ENCODE measurements at regions not wholly inside any gene's neighbourhood (a gene's known extent, or its start where the extent isn't known, plus 50 kb on each side); places are given as distances from the start of the nearest gene placed in this dataset.
"Not testable (repeated sequence)": the region's sequence is repeated elsewhere in the genome, so short reads cannot be mapped to it uniquely, and the experiment has no call there.

DNA sequence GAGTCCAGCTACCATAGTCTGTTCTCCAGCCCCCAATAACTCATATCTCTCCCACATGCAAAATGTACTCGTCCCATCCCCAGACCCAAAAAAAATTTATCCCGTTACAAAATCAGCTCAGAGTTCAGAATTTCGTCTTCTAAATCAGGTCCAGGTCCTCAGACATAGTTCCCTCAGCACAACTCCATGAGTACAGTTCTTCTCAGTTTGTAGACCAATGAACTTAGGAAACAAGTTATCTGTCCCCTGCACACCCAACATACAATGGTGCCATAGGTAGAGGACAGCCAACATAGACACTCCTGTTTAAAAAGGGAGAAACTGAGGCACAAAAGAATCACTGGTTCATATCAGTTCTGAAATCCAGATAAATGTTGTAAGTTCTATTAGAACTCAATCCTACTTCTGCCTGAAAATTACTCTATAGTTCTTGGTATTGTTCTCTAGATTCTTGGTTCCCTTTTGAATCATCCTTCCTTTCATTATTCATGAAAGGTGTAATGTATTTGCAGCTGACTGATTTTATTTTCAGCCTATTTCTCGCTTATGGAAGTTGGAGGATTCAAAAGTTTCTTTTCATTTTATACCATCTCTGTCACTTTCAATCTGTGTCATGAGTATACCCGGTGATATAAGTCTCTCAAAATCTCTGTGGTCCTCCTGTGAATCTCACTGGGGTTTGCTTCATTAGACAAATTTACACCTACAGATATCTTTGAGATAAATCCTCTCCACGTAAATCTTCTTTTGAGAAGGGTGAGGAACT, 75.8 kb upstream of the TSPAN2 start:
- Histone ChIP-seq H3K36me3 (ENCODE audit: insufficient read depth) (no peaks in the 10 kb centered on the region), H3K4me3 (ENCODE audit: low read depth, low read length) (no peak overlapping the region), H3K4me1 (ENCODE audit: insufficient read depth) (no peaks in the 10 kb centered on the region), H3K27ac (ENCODE audit: low read depth) (no peak overlapping the region)
- WGBS = 89% methylated on average over 6 of the region's 6 CpGs
- no peak for DNase-seq (ENCODE audit: extremely low spot score)

DNA sequence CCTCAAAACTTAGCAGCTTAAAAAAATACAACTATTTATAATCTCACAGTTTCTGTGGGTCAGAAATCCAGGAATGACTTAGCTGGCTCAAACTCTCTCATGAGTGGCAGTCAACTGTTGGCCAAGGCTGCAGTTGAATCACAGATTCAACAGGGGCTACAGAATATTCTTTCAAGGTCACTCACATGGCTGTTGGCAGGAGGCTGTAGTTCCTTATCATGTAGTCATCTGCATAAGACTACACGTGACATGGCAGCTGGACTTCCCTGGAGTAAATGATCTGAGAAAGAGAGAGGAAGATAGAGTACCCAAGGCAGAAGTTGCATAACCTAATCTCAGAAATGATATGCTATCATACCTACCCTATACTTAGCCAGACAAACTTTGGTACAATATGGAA, 75.2 kb upstream of the TSPAN2 start:
- H3K36me3 ChIP-seq (ENCODE audit: insufficient read depth) = no peaks in the 10 kb centered on the region
- H3K27ac ChIP-seq (ENCODE audit: low read depth) = no peak overlapping the region
- H3K4me1 ChIP-seq (ENCODE audit: insufficient read depth) = no peaks in the 10 kb centered on the region
- 75% methylated on average over 1 of the region's 1 CpG for WGBS
- DNase-seq (ENCODE audit: extremely low spot score) = no peak
- H3K4me3 ChIP-seq (ENCODE audit: low read depth, low read length) = no peak overlapping the region

DNA sequence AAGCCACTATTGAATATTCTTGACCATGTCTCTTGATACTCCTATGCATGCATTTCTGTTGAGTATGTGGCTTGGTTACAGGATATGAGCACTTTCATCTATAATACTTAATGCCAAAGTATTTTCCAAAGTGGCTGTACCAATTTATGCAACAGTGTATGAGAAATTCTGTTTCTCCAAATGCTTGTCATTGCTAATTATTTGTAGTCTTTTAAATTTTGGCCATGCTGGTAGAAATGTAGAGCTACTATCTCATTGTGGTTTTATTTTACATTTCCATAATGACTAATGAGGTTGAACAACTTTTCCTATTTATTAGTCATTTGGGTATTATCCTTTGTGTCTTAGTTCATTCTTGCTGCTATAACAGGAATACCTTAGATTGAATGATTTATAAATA, 71.4 kb upstream of the TSPAN2 start:
- Histone ChIP-seq H3K4me1 (ENCODE audit: insufficient read depth) (no peaks in the 10 kb centered on the region), H3K36me3 (ENCODE audit: insufficient read depth) (no peaks in the 10 kb centered on the region), H3K27ac (ENCODE audit: low read depth) (no peak overlapping the region), H3K4me3 (ENCODE audit: low read depth, low read length) (no peak overlapping the region)
- DNase-seq (ENCODE audit: extremely low spot score) = no peak

DNA sequence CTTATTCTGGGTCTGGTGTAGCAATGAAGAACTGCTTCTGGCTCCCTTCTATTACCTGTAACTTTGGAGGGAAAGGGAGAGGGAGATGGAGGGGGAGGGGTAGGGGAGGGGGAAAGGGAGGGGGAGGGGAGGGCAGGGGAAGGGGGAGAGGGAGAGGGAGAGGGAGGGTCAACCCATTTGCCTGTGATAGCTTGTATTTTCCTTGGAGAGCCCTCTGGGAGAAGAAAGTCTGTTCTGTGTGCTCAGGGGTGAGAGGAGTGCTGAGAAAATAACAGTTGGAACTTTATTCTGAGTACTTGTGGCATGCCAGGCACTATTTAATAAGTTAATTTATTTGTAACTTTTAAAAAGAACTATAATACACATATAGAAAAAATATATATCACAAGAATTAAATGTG, 70.7 kb upstream of the TSPAN2 start:
- no peak for DNase-seq (ENCODE audit: extremely low spot score)
- no peaks in the 10 kb centered on the region for H3K4me1 ChIP-seq (ENCODE audit: insufficient read depth)
- H3K27ac ChIP-seq (ENCODE audit: low read depth) = no peak overlapping the region
- H3K36me3 ChIP-seq (ENCODE audit: insufficient read depth) = no peaks in the 10 kb centered on the region
- no peak overlapping the region for H3K4me3 ChIP-seq (ENCODE audit: low read depth, low read length)

DNA sequence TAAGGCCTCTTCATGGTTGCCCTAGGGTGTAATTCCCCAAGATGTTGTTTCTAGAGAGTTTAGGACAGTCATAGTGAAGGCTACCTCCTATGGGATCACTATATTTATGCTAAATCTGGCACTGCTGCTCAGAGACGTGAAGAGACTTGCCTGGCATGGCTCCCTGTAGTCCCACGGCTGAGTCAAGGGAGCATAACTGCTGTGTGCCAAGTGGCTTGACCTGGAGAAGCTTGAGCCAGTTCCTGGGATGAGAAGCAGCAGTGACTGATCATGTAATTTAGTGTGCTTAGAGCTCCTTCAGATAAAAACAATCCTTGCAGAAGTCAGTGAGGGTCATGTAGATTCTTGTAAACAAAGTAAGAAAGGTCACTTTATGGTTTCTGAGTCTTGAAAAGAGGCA, 68.9 kb upstream of the TSPAN2 start:
- Histone ChIP-seq H3K27ac (ENCODE audit: low read depth) (no peak overlapping the region), H3K36me3 (ENCODE audit: insufficient read depth) (no peaks in the 10 kb centered on the region)
- no peak for DNase-seq (ENCODE audit: extremely low spot score)

DNA sequence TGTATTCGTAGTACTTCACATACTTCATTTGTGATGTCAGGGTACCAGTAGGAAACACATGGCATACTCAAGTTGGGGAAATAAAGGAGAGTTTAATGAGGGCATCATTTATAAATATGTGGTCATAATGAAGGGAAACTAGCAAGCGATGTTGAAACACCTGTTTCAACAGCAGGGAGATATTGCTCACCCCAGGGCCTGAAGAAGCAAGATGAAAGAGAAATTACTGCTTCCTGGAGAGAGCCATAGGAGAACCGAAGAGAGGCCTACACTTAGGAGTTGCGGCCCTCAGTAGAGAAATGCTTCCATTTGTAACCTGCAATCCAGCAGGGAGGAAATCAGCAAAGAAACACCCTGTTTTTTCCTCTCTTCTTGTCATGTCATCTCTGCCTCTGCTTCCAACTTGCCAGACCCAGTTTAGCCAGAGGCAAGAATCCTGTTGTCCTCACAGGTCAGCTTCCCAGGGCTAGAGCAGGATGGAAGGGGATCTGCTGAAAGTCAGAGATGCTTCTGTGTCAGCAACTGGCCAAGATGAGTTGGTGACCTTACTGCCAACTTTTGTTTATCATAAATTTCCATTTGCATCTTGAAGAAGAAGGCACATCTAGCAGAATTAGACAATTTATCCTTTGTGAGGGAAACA, 67.6 kb upstream of the TSPAN2 start:
- no peak overlapping the region for H3K27ac ChIP-seq (ENCODE audit: low read depth)
- H3K4me1 ChIP-seq (ENCODE audit: insufficient read depth) = no peaks in the 10 kb centered on the region
- no peak for DNase-seq (ENCODE audit: extremely low spot score)
- no peaks in the 10 kb centered on the region for H3K36me3 ChIP-seq (ENCODE audit: insufficient read depth)
- H3K4me3 ChIP-seq (ENCODE audit: low read depth, low read length) = no peak overlapping the region
- 93% methylated on average over 4 of the region's 4 CpGs for WGBS

More for the DNA sequence above, 68.9 kb upstream of the TSPAN2 start:
- H3K4me3 ChIP-seq (ENCODE audit: low read depth, low read length) = no peak overlapping the region
- 10% methylated on average over 2 of the region's 2 CpGs for WGBS
- H3K4me1 ChIP-seq (ENCODE audit: insufficient read depth) = no peaks in the 10 kb centered on the region

DNA sequence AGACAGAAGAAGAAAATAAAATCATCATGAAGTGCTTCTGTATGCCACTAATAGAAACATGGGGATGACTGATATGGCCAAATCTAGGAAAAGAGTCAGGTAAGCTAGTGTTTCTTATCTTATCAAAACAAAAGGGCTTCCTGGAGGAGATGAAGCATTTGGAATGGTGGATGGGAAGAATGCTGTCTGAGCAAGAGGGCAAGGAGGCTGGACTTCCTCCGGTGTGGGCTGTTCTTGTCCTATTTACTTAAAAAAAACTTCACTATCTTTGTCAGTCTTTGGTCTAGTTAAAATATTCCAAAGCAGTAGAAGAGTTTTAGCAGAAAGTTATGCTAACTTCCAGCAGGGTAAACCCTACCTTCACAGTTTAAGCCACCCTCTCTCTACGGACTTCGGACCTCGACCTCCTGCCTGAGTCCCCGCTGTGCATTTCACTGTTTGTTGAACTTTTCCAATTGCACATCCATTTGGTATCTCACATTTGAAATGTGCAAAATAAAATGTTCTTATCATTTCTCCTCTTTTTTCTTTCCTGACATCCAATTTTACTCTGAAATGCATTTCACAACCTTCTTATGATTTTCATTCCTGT, 64.8 kb upstream of the TSPAN2 start:
- DNase-seq (ENCODE audit: extremely low spot score) = no peak
- 94% methylated on average over 5 of the region's 5 CpGs for WGBS
- Histone ChIP-seq H3K4me1 (ENCODE audit: insufficient read depth) (no peaks in the 10 kb centered on the region), H3K36me3 (ENCODE audit: insufficient read depth) (no peaks in the 10 kb centered on the region), H3K4me3 (ENCODE audit: low read depth, low read length) (no peak overlapping the region), H3K27ac (ENCODE audit: low read depth) (no peak overlapping the region)

DNA sequence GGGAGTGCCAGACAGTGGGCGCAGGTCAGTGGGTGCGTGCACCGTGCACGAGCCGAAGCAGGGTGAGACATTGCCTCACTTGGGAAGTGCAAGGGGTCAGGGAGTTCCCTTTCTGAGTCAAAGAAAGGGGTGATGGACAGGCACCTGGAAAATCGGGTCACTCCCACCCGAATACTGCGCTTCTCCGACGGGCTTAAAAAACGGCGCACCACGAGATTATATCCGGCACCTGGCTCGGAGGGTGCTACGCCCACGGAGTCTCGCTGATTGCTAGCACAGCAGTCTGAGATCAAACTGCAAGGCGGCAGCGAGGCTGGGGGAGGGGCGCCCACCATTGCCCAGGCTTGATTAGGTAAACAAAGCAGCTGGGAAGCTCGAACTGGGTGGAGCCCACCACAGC, 58.6 kb upstream of the TSPAN2 start:
- not testable (repeated sequence) for H3K27ac ChIP-seq (ENCODE audit: low read depth); H3K4me3 ChIP-seq (ENCODE audit: low read depth, low read length); DNase-seq (ENCODE audit: extremely low spot score); H3K4me1 ChIP-seq (ENCODE audit: insufficient read depth); H3K36me3 ChIP-seq (ENCODE audit: insufficient read depth)
- 29% methylated on average over 19 of the region's 22 CpGs for WGBS

DNA sequence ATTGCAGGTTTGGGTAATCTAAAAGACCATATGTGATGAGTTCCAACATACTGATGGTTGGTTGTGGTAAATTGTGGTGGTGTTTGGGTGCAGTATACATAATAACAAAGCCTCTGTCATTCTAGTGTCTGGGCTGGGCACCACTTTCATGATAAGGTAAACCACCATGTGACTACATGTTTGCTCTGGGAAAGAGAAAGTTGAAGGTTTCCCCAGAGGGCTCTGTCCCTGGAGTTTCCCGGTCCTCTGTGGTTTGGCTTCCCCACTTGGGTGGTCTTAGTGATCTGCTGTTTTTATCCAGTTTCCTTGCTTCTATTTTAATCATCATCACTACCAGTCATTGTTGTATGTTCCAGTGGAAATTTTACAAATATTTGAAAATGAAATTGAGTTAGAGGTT, 55.9 kb upstream of the TSPAN2 start:
- H3K36me3 ChIP-seq (ENCODE audit: insufficient read depth) = no peaks in the 10 kb centered on the region
- DNase-seq (ENCODE audit: extremely low spot score) = no peak
- no peaks in the 10 kb centered on the region for H3K4me1 ChIP-seq (ENCODE audit: insufficient read depth)
- 56% methylated on average over 1 of the region's 1 CpG for WGBS
- H3K4me3 ChIP-seq (ENCODE audit: low read depth, low read length) = no peak overlapping the region
- no peak overlapping the region for H3K27ac ChIP-seq (ENCODE audit: low read depth)

DNA sequence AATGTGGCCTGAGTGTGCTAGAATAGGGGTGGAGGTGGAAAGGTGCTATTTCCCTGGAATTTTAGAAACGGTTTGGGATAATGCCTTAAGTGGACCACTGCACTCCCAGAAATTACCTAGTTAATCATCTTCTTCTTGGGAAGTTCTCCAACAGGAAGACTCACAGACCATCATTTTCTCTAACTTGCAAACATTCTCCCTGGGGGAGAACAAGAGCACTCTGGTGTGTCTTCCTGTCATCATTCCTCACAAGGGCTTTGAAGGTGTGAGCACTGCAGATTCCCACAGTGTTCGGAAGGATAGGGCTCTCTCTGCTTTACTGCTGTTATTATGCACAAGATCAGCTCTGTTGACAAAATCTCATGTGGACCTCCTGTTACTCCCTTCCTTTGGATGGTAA, 54.9 kb upstream of the TSPAN2 start:
- Histone ChIP-seq H3K27ac (ENCODE audit: low read depth) (no peak overlapping the region), H3K4me3 (ENCODE audit: low read depth, low read length) (no peak overlapping the region), H3K36me3 (ENCODE audit: insufficient read depth) (no peaks in the 10 kb centered on the region), H3K4me1 (ENCODE audit: insufficient read depth) (no peaks in the 10 kb centered on the region)
- DNase-seq (ENCODE audit: extremely low spot score) = no peak
- 90% methylated on average over 2 of the region's 2 CpGs for WGBS

DNA sequence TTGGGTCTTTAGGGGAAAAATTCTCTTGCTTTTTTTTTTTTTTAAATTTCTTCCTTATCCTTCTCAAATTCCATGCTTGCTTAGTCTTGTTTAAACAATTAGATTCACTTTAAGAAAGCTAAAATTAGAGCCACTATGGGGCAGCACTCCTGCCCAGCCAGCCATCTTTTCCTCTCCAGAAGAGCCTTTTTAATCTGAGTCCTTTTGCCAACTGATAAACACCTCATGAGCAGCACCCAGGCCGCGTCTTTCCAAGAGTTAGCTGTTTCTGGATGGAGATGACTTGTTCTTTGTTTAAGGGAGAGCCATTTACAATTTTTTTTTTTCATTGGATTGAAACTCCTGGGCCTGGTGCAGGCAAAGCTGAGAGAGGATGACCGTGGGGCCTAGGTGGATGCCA, 53.3 kb upstream of the TSPAN2 start:
- Histone ChIP-seq H3K36me3 (ENCODE audit: insufficient read depth) (no peaks in the 10 kb centered on the region), H3K4me3 (ENCODE audit: low read depth, low read length) (no peak overlapping the region), H3K27ac (ENCODE audit: low read depth) (no peak overlapping the region), H3K4me1 (ENCODE audit: insufficient read depth) (no peaks in the 10 kb centered on the region)
- WGBS = 50% methylated on average over 3 of the region's 3 CpGs
- DNase-seq (ENCODE audit: extremely low spot score) = no peak

DNA sequence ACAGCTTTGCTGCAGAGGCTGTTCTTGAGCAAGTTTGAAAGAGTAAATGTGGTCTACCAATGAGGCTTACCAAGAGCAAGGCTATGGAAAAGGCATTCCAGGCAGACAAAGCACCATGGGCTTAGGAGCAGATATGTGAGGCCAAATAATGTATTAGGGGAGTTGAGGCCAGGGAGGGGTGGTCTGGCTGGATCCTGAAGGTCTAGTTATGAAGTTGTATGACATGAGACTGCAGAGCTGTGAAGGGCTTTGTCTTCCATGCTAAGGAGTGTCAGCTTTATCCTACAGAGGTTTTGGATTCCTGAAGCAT, 51.8 kb upstream of the TSPAN2 start:
- no peak overlapping the region for H3K4me3 ChIP-seq (ENCODE audit: low read depth, low read length)
- no peaks in the 10 kb centered on the region for H3K36me3 ChIP-seq (ENCODE audit: insufficient read depth)
- H3K27ac ChIP-seq (ENCODE audit: low read depth) = no peak overlapping the region
- no peaks in the 10 kb centered on the region for H3K4me1 ChIP-seq (ENCODE audit: insufficient read depth)
- DNase-seq (ENCODE audit: extremely low spot score) = no peak

DNA sequence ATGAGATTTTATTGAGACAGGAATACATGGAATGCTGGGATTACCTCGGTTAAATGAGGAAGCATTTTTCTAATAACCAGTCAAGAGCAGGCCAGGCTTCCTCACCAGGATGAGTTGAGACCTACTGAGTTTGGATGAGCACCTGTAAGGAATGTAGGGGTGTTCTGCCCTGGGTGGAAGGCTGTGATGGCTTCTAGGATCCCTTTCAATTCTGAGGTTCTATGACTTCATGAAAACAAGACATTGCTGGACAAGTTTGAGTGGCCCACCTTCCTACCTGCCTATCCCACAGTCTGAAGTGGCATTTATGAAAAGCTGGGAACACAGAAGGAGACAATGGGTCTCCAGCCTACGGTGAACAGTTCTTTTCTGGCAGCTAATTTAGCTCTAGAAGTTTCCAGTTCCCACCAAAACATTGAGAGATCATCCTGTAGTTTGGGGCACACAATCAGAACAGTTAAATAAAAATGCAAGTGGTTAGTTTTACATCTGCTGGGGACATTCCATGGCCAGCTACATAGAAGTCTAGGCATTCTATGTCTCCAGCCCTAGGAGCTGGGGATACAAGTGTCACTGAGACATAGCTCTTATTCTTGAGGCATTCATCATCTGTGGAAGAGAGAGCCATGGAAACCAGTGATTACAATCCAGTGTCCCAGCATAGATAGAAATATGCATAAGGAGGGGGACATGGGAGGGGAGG, 51.3 kb upstream of the TSPAN2 start:
- DNase-seq (ENCODE audit: extremely low spot score) = no peak

DNA sequence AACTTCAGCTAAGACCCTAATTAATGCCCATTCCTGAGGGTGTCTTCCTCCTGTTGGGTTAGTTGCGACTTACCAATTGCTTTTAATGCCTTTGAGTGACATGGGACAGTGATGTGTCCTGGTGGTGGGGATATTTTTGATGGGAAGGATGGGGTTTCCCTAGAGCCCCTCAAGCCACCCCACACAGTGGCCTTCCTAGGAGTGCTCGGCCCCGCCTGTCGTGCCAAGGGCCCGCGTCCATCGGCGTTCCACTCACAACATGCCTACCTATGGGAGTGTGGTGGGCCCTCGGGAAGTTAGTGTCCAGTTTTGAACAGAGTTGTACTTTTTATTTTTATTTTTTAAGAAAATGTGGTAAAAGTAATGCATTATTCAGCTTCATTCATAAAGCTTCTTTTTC, 50.1 kb upstream of the TSPAN2 start:
- no peak overlapping the region for H3K4me3 ChIP-seq (ENCODE audit: low read depth, low read length)
- DNase-seq (ENCODE audit: extremely low spot score) = no peak
- no peaks in the 10 kb centered on the region for H3K36me3 ChIP-seq (ENCODE audit: insufficient read depth)
- WGBS = 95% methylated on average over 9 of the region's 9 CpGs
- H3K4me1 ChIP-seq (ENCODE audit: insufficient read depth) = no peaks in the 10 kb centered on the region
- no peak overlapping the region for H3K27ac ChIP-seq (ENCODE audit: low read depth)

More for the DNA sequence above, 51.3 kb upstream of the TSPAN2 start:
- Histone ChIP-seq H3K4me1 (ENCODE audit: insufficient read depth) (no peaks in the 10 kb centered on the region), H3K36me3 (ENCODE audit: insufficient read depth) (no peaks in the 10 kb centered on the region), H3K27ac (ENCODE audit: low read depth) (no peak overlapping the region), H3K4me3 (ENCODE audit: low read depth, low read length) (no peak overlapping the region)
- WGBS = 89% methylated on average over 2 of the region's 2 CpGs

Measured in urinary bladder (tissue), 3 donors.